HG03432 (cell line): ENCODE measurements at regions not wholly inside any gene's neighbourhood (a gene's known extent, or its start where the extent isn't known, plus 50 kb on each side); places are given as distances from the start of the nearest gene placed in this dataset.
"Not testable (repeated sequence)": the region's sequence is repeated elsewhere in the genome, so short reads cannot be mapped to it uniquely, and the experiment has no call there.

Experiments used
- ATAC-seq: cut with Tn5 transposase; IDR thresholded peaks from one replicate; pipeline ENCODE4 v1.9.1; 2021; ENCODE audit warnings: mild to moderate bottlenecking, moderate library complexity; ENCODE audit not compliant: unreplicated experiment

- no peak for ATAC-seq
Observed at GRCh38 chrX:98028691-98029090, 1145.0 kb downstream of the RPA4 start.

GRCh38 chrX:98029861-98030260 is 1146.2 kb downstream of the RPA4 start:
- ATAC-seq, result no peak

- ATAC-seq, result no peak
Observed at GRCh38 chrX:98057176-98057575, 1173.5 kb downstream of the RPA4 start.

GRCh38 chrX:98065151-98065550 is 1181.4 kb downstream of the RPA4 start:
- ATAC-seq, result no peak

GRCh38 chrX:98067611-98068010 is 1183.9 kb downstream of the RPA4 start:
- no peak for ATAC-seq

- ATAC-seq, result no peak
Observed at GRCh38 chrX:98068024-98068580, 1184.4 kb downstream of the RPA4 start.

- no peak for ATAC-seq
Observed at GRCh38 chrX:98071331-98071730, 1187.6 kb downstream of the RPA4 start.

- no peak for ATAC-seq
Observed at GRCh38 chrX:98077440-98077839, 1193.7 kb downstream of the RPA4 start.

- ATAC-seq, result no peak
Observed at GRCh38 chrX:98111684-98112083, 1228.0 kb downstream of the RPA4 start.

- no peak for ATAC-seq
Observed at GRCh38 chrX:98114021-98114420, 1230.3 kb downstream of the RPA4 start.

- no peak for ATAC-seq
Observed at GRCh38 chrX:98141466-98141865, 1257.8 kb downstream of the RPA4 start.

- no peak for ATAC-seq
Observed at GRCh38 chrX:98191003-98191402, 1307.3 kb downstream of the RPA4 start.

- ATAC-seq, result no peak
Observed at GRCh38 chrX:98194036-98194435, 1310.3 kb downstream of the RPA4 start.

- ATAC-seq, result no peak
Observed at GRCh38 chrX:98203800-98204199, 1320.1 kb downstream of the RPA4 start.

GRCh38 chrX:98207947-98208346 is 1324.2 kb downstream of the RPA4 start:
- no peak for ATAC-seq

GRCh38 chrX:98231003-98231402 is 1347.3 kb downstream of the RPA4 start:
- no peak for ATAC-seq

- ATAC-seq, result not testable (repeated sequence)
Observed at GRCh38 chrX:98240061-98240460, 1356.4 kb downstream of the RPA4 start.

- ATAC-seq, result no peak
Observed at GRCh38 chrX:98263135-98263534, 1379.4 kb downstream of the RPA4 start.

- ATAC-seq, result no peak
Observed at GRCh38 chrX:98289726-98290125, 1406.0 kb downstream of the RPA4 start.

GRCh38 chrX:98294310-98294709 is 1410.6 kb downstream of the RPA4 start:
- ATAC-seq, result no peak

GRCh38 chrX:98296129-98296528 is 1412.4 kb downstream of the RPA4 start:
- ATAC-seq, result no peak

GRCh38 chrX:98299785-98300184 is 1416.1 kb downstream of the RPA4 start:
- no peak for ATAC-seq

GRCh38 chrX:98300536-98300935 is 1416.8 kb downstream of the RPA4 start:
- ATAC-seq, result not testable (repeated sequence)
